ENCODE measurements at regions not wholly inside any gene's neighbourhood (a gene's known extent, or its start where the extent isn't known, plus 50 kb on each side); places are given as distances from the start of the nearest gene placed in this dataset.

- Histone ChIP-seq H3K4ac (ENCODE audit: low read depth in 1 of 2, low read length in 2 of 2) (no peak overlapping the region), H3K9me3 (ENCODE audit: control insufficient read depth, low read length) (no peaks in the 10 kb centered on the region), H3K4me1 (ENCODE audit: control insufficient read depth, insufficient read depth, low read depth, low read length) (peaks cover 9% of the 10 kb centered on the region), H2BK120ac (ENCODE audit: low read depth, low read length) (no peak overlapping the region), H3K27me3 (ENCODE audit: control insufficient read depth in 1 of 2, insufficient read depth in 1 of 2, low read length in 2 of 2) (no peaks in the 10 kb centered on the region), H4K8ac (ENCODE audit: low read length) (no peak overlapping the region), H3K23ac (ENCODE audit: low read length in 2 of 2) (no peak overlapping the region), H3K4me2 (ENCODE audit: low read length, poor library complexity, severe bottlenecking) (no peak overlapping the region), H3K4me3 (ENCODE audit: insufficient read depth in 1 of 2, low read depth in 1 of 2, low read length in 2 of 2) (peak overlapping the region in 1 of 2 experiments; percentile 44), H3K79me1 (replicated peaks; ENCODE audit: low read length, poor library complexity, severe bottlenecking) (no peaks in the 10 kb centered on the region), H4K91ac (ENCODE audit: low read length) (no peak overlapping the region), H2BK12ac (ENCODE audit: low read length in 2 of 2) (no peak overlapping the region), H2BK5ac (ENCODE audit: low read depth, low read length, poor library complexity, severe bottlenecking) (no peak overlapping the region), H3K9ac (ENCODE audit: low read length) (peak overlapping the region; percentile 94), H3K18ac (ENCODE audit: low read depth in 1 of 2, low read length in 2 of 2) (no peak overlapping the region), H2AK5ac (ENCODE audit: low read length, severe bottlenecking) (no peak overlapping the region), H3K14ac (ENCODE audit: low read length in 2 of 2) (no peak overlapping the region), H2BK15ac (ENCODE audit: low read depth, poor library complexity, severe bottlenecking) (no peak overlapping the region), H2AFZ (ENCODE audit: low read depth, low read length) (no peak overlapping the region), H3K36me3 (ENCODE audit: control insufficient read depth in 1 of 2, insufficient read depth in 2 of 2, low read depth in 1 of 2, low read length in 2 of 2) (no peaks in the 10 kb centered on the region), H3K27ac (ENCODE audit: low read length, poor library complexity, severe bottlenecking) (no peak overlapping the region)
- DNase-seq = no peak
- WGBS = 82% methylated on average over 9 of the region's 9 CpGs
Measured at GRCh38 chr2:220076734-220077133, 449.3 kb downstream of the SLC4A3 start.

GRCh38 chr2:220077488-220077887 lies 450.1 kb downstream of the SLC4A3 start:
- H2BK15ac ChIP-seq (ENCODE audit: low read depth, poor library complexity, severe bottlenecking) = no peak overlapping the region
- H3K14ac ChIP-seq (ENCODE audit: low read length in 2 of 2) = no peak overlapping the region
- no peak overlapping the region for H2BK5ac ChIP-seq (ENCODE audit: low read depth, low read length, poor library complexity, severe bottlenecking)
- H2BK12ac ChIP-seq (ENCODE audit: low read length in 2 of 2) = no peak overlapping the region
- H2BK120ac ChIP-seq (ENCODE audit: low read depth, low read length) = no peak overlapping the region
- peak; percentile 24 for DNase-seq
- peaks cover 9% of the 10 kb centered on the region for H3K4me1 ChIP-seq (ENCODE audit: control insufficient read depth, insufficient read depth, low read depth, low read length)
- no peak overlapping the region for H3K23ac ChIP-seq (ENCODE audit: low read length in 2 of 2)
- no peak overlapping the region for H3K27ac ChIP-seq (ENCODE audit: low read length, poor library complexity, severe bottlenecking)
- H3K79me1 ChIP-seq (replicated peaks; ENCODE audit: low read length, poor library complexity, severe bottlenecking) = no peaks in the 10 kb centered on the region
- no peaks in the 10 kb centered on the region for H3K27me3 ChIP-seq (ENCODE audit: control insufficient read depth in 1 of 2, insufficient read depth in 1 of 2, low read length in 2 of 2)
- no peak overlapping the region for H2AFZ ChIP-seq (ENCODE audit: low read depth, low read length)
- no peak overlapping the region for H3K4me2 ChIP-seq (ENCODE audit: low read length, poor library complexity, severe bottlenecking)
- H4K8ac ChIP-seq (ENCODE audit: low read length) = no peak overlapping the region
- H3K4me3 ChIP-seq (ENCODE audit: insufficient read depth in 1 of 2, low read depth in 1 of 2, low read length in 2 of 2) = peak overlapping the region in 1 of 2 experiments; percentile 44
- no peak overlapping the region for H4K91ac ChIP-seq (ENCODE audit: low read length)
- H3K9me3 ChIP-seq (ENCODE audit: control insufficient read depth, low read length) = no peaks in the 10 kb centered on the region
- H3K18ac ChIP-seq (ENCODE audit: low read depth in 1 of 2, low read length in 2 of 2) = no peak overlapping the region
- 64% methylated on average over 4 of the region's 6 CpGs for WGBS
- no peak overlapping the region for H3K4ac ChIP-seq (ENCODE audit: low read depth in 1 of 2, low read length in 2 of 2)
- H3K9ac ChIP-seq (ENCODE audit: low read length) = peak overlapping the region; percentile 94
- no peak overlapping the region for H2AK5ac ChIP-seq (ENCODE audit: low read length, severe bottlenecking)
- no peaks in the 10 kb centered on the region for H3K36me3 ChIP-seq (ENCODE audit: control insufficient read depth in 1 of 2, insufficient read depth in 2 of 2, low read depth in 1 of 2, low read length in 2 of 2)

- H2BK120ac ChIP-seq (ENCODE audit: low read depth, low read length) = no peak overlapping the region
- H3K27ac ChIP-seq (ENCODE audit: low read length, poor library complexity, severe bottlenecking) = no peak overlapping the region
- peak overlapping the region in 1 of 2 experiments; percentile 44 for H3K4me3 ChIP-seq (ENCODE audit: insufficient read depth in 1 of 2, low read depth in 1 of 2, low read length in 2 of 2)
- H3K27me3 ChIP-seq (ENCODE audit: control insufficient read depth in 1 of 2, insufficient read depth in 1 of 2, low read length in 2 of 2) = no peaks in the 10 kb centered on the region
- H3K4me1 ChIP-seq (ENCODE audit: control insufficient read depth, insufficient read depth, low read depth, low read length) = peaks cover 7% of the 10 kb centered on the region
- H3K18ac ChIP-seq (ENCODE audit: low read depth in 1 of 2, low read length in 2 of 2) = no peak overlapping the region
- H2AK5ac ChIP-seq (ENCODE audit: low read length, severe bottlenecking) = peak overlapping the region; percentile 20
- WGBS = 100% methylated on average over 1 of the region's 2 CpGs
- no peaks in the 10 kb centered on the region for H3K79me1 ChIP-seq (replicated peaks; ENCODE audit: low read length, poor library complexity, severe bottlenecking)
- H3K23ac ChIP-seq (ENCODE audit: low read length in 2 of 2) = no peak overlapping the region
- H3K9me3 ChIP-seq (ENCODE audit: control insufficient read depth, low read length) = no peaks in the 10 kb centered on the region
- H2AFZ ChIP-seq (ENCODE audit: low read depth, low read length) = no peak overlapping the region
- H2BK5ac ChIP-seq (ENCODE audit: low read depth, low read length, poor library complexity, severe bottlenecking) = no peak overlapping the region
- no peak overlapping the region for H4K8ac ChIP-seq (ENCODE audit: low read length)
- H3K4me2 ChIP-seq (ENCODE audit: low read length, poor library complexity, severe bottlenecking) = no peak overlapping the region
- no peak overlapping the region for H3K4ac ChIP-seq (ENCODE audit: low read depth in 1 of 2, low read length in 2 of 2)
- DNase-seq = no peak
- H2BK15ac ChIP-seq (ENCODE audit: low read depth, poor library complexity, severe bottlenecking) = no peak overlapping the region
- no peak overlapping the region for H2BK12ac ChIP-seq (ENCODE audit: low read length in 2 of 2)
- peak overlapping the region; percentile 94 for H3K9ac ChIP-seq (ENCODE audit: low read length)
- no peak overlapping the region for H4K91ac ChIP-seq (ENCODE audit: low read length)
- H3K36me3 ChIP-seq (ENCODE audit: control insufficient read depth in 1 of 2, insufficient read depth in 2 of 2, low read depth in 1 of 2, low read length in 2 of 2) = no peaks in the 10 kb centered on the region
- H3K14ac ChIP-seq (ENCODE audit: low read length in 2 of 2) = peak overlapping the region in 1 of 2 experiments; percentile 45
Measured at GRCh38 chr2:220078439-220078838, 451.0 kb downstream of the SLC4A3 start.

GRCh38 chr2:220079595-220079994 lies 452.2 kb downstream of the SLC4A3 start:
- Histone ChIP-seq H3K27ac (ENCODE audit: low read length, poor library complexity, severe bottlenecking) (no peak overlapping the region), H2AFZ (ENCODE audit: low read depth, low read length) (no peak overlapping the region), H2AK5ac (ENCODE audit: low read length, severe bottlenecking) (no peak overlapping the region), H4K8ac (ENCODE audit: low read length) (no peak overlapping the region), H4K91ac (ENCODE audit: low read length) (no peak overlapping the region), H3K14ac (ENCODE audit: low read length in 2 of 2) (no peak overlapping the region), H3K9me3 (ENCODE audit: control insufficient read depth, low read length) (no peaks in the 10 kb centered on the region), H3K4ac (ENCODE audit: low read depth in 1 of 2, low read length in 2 of 2) (no peak overlapping the region), H3K79me1 (replicated peaks; ENCODE audit: low read length, poor library complexity, severe bottlenecking) (no peaks in the 10 kb centered on the region), H3K23ac (ENCODE audit: low read length in 2 of 2) (no peak overlapping the region), H2BK12ac (ENCODE audit: low read length in 2 of 2) (no peak overlapping the region), H3K4me1 (ENCODE audit: control insufficient read depth, insufficient read depth, low read depth, low read length) (peaks cover 7% of the 10 kb centered on the region), H2BK15ac (ENCODE audit: low read depth, poor library complexity, severe bottlenecking) (no peak overlapping the region), H3K27me3 (ENCODE audit: control insufficient read depth in 1 of 2, insufficient read depth in 1 of 2, low read length in 2 of 2) (no peaks in the 10 kb centered on the region), H3K4me3 (ENCODE audit: insufficient read depth in 1 of 2, low read depth in 1 of 2, low read length in 2 of 2) (no peak overlapping the region), H3K36me3 (ENCODE audit: control insufficient read depth in 1 of 2, insufficient read depth in 2 of 2, low read depth in 1 of 2, low read length in 2 of 2) (no peaks in the 10 kb centered on the region), H3K18ac (ENCODE audit: low read depth in 1 of 2, low read length in 2 of 2) (no peak overlapping the region), H2BK120ac (ENCODE audit: low read depth, low read length) (no peak overlapping the region), H3K9ac (ENCODE audit: low read length) (no peak overlapping the region), H2BK5ac (ENCODE audit: low read depth, low read length, poor library complexity, severe bottlenecking) (no peak overlapping the region), H3K4me2 (ENCODE audit: low read length, poor library complexity, severe bottlenecking) (no peak overlapping the region)
- no peak for DNase-seq
- 82% methylated on average over 1 of the region's 1 CpG for WGBS

All from mesenchymal stem cell (in vitro differentiated cells and primary cell).